Keratinocyte (primary cell): ENCODE measurements at regions not wholly inside any gene's neighbourhood (a gene's known extent, or its start where the extent isn't known, plus 50 kb on each side); places are given as distances from the start of the nearest gene placed in this dataset.

Experiments used
- DNase-seq: peaks from one replicate; pipeline ENCODE4 v3.0.0-alpha.2; 2011; ENCODE audit warnings: low read depth, missing footprints, low spot score
- FAIRE-seq: peaks from 2 replicates; lab custom pipeline; 2011; peaks lifted over from hg19 to GRCh38; lab: Jason Lieb, UNC
- H2AFZ ChIP-seq: 2 replicates; pipeline ENCODE4 v1.6.0; 2012; ENCODE audit warnings: low read length, control low read depth, inconsistent platforms; ENCODE audit not compliant: control insufficient read depth
- H3K27ac ChIP-seq: 2 replicates; pipeline ENCODE4 v1.5.1; 2011; ENCODE audit warnings: low read length; ENCODE audit not compliant: control insufficient read depth, insufficient read depth
- H3K27me3 ChIP-seq: 3 replicates; pipeline ENCODE4 v1.6.0; 2011; ENCODE audit warnings: low read length; ENCODE audit not compliant: control insufficient read depth, insufficient read depth; ENCODE audit errors: extremely low read depth
- H3K36me3 ChIP-seq, 2 experiments: 2 replicates in 1 of 2; 3 replicates in 1 of 2; pipeline ENCODE4 v1.5.1; 2011; ENCODE audit warnings: low read length in 2 of 2, mild to moderate bottlenecking in 1 of 2; ENCODE audit not compliant: control insufficient read depth in 2 of 2, insufficient read depth in 2 of 2; ENCODE audit errors: extremely low read depth in 1 of 2
- H3K4me1 ChIP-seq: 3 replicates; pipeline ENCODE4 v1.5.1; 2011; ENCODE audit warnings: low read length; ENCODE audit not compliant: control insufficient read depth, insufficient read depth; ENCODE audit errors: extremely low read depth
- H3K4me2 ChIP-seq: 3 replicates; pipeline ENCODE4 v1.6.0; 2011; ENCODE audit warnings: low read depth, low read length; ENCODE audit not compliant: control insufficient read depth, insufficient read depth; ENCODE audit errors: extremely low read depth
- H3K4me3 ChIP-seq, 3 experiments: fragments of 200-600 bp in 1 of 3; sonication (generic) in 1 of 3; 2 replicates in 2 of 3; 3 replicates in 1 of 3; pipeline ENCODE4 v1.5.1; 2011 to 2016; ENCODE audit warnings: low read length in 3 of 3, mild to moderate bottlenecking in 3 of 3, control low read depth in 2 of 3, inconsistent platforms in 1 of 3, low read depth in 1 of 3, mixed read lengths in 1 of 3, mixed run types in 1 of 3, moderate library complexity in 1 of 3; ENCODE audit not compliant: control insufficient read depth in 2 of 3, insufficient read depth in 2 of 3; ENCODE audit errors: extremely low read depth in 1 of 3
- H3K79me2 ChIP-seq: 2 replicates; pipeline ENCODE4 v1.6.0; 2012; ENCODE audit warnings: low read length; ENCODE audit not compliant: control insufficient read depth, insufficient read depth
- H3K9ac ChIP-seq: 3 replicates; pipeline ENCODE4 v1.6.0; 2011; ENCODE audit warnings: low read length; ENCODE audit not compliant: control insufficient read depth, insufficient read depth; ENCODE audit errors: extremely low read depth
- H3K9me1 ChIP-seq: 3 replicates; pipeline ENCODE4 v1.6.0; 2011; ENCODE audit warnings: low read length; ENCODE audit not compliant: control insufficient read depth, insufficient read depth; ENCODE audit errors: extremely low read depth
- H3K9me3 ChIP-seq: 2 replicates; pipeline ENCODE4 v1.5.1; 2012; ENCODE audit warnings: low read depth, low read length; ENCODE audit not compliant: control insufficient read depth
- H4K20me1 ChIP-seq: 3 replicates; pipeline ENCODE4 v1.6.0; 2011; ENCODE audit warnings: low read length; ENCODE audit not compliant: control insufficient read depth, insufficient read depth; ENCODE audit errors: extremely low read depth
- EZH2 ChIP-seq: IDR thresholded peaks from one replicate; pipeline ENCODE4 v1.6.1; 2012; ENCODE audit warnings: inconsistent platforms, mild to moderate bottlenecking, low read length, moderate library complexity
- dilution Hi-C: fragments of 300-500 bp; cut with MboI; formaldehyde crosslinking; loops from one replicate; pipeline ENCODE4 v1.7.0; 2020; ENCODE audit warnings: low sequenced_read_pairs; ENCODE audit not compliant: extremely low pct_ligation_motif_present
- TF ChIP-seq, protein P1 (sequence below), 3 experiments: IDR thresholded peaks in 1 of 3; conservative IDR thresholded peaks in 1 of 3; optimal IDR thresholded peaks in 1 of 3; 2 replicates in 2 of 3; 3 replicates in 1 of 3; pipeline versions ENCODE3 to v1.5.1; 2011; ENCODE audit warnings: low read length in 3 of 3, mild to moderate bottlenecking in 3 of 3, moderate library complexity in 2 of 3, control low read depth in 1 of 3, inconsistent platforms in 1 of 3; ENCODE audit not compliant: insufficient read depth in 2 of 3; ENCODE audit errors: extremely low read depth in 1 of 3

DNA sequence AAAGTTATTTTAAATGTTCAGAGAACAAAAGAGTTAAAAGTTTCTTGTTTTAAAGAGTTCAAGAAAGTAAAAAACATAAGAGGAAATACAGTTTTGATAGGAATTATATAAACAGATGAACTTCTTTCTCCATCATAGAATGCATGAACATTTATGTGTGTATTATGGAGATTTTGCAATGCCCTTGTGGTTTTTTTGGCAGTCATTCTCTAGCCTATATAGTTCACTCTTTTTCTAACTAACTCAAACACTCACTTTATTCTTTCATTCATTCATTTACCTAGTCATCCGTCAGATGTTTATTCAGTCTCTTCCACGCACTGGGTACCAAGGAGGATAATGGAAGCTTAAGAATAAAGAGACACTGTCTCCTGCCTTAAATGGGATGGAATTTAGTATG lies 195.9 kb upstream of the VLDLR start:
- H3K27ac ChIP-seq: no peak overlapping the region
- DNase-seq (no peak), FAIRE-seq (no peak)
- H4K20me1 ChIP-seq: no peaks in the 10 kb centered on the region
- no peaks in the 10 kb centered on the region for H3K4me1 ChIP-seq
- no peak overlapping the region for H2AFZ ChIP-seq
- TF ChIP-seq EZH2: no peak
- TF ChIP-seq, protein P1, sequence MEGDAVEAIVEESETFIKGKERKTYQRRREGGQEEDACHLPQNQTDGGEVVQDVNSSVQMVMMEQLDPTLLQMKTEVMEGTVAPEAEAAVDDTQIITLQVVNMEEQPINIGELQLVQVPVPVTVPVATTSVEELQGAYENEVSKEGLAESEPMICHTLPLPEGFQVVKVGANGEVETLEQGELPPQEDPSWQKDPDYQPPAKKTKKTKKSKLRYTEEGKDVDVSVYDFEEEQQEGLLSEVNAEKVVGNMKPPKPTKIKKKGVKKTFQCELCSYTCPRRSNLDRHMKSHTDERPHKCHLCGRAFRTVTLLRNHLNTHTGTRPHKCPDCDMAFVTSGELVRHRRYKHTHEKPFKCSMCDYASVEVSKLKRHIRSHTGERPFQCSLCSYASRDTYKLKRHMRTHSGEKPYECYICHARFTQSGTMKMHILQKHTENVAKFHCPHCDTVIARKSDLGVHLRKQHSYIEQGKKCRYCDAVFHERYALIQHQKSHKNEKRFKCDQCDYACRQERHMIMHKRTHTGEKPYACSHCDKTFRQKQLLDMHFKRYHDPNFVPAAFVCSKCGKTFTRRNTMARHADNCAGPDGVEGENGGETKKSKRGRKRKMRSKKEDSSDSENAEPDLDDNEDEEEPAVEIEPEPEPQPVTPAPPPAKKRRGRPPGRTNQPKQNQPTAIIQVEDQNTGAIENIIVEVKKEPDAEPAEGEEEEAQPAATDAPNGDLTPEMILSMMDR (optimal IDR thresholded peaks at IDR 0.05 in 1 of 3, IDR thresholded peaks at IDR 0.05 in 1 of 3, conservative IDR thresholded peaks at IDR 0.05 in 1 of 3; ENCODE audit: extremely low read depth in 1 of 3, insufficient read depth in 2 of 3, low read length in 3 of 3): no peak
- no peaks in the 10 kb centered on the region for H3K9me1 ChIP-seq
- H3K79me2 ChIP-seq: no peaks in the 10 kb centered on the region
- no peaks in the 10 kb centered on the region for H3K27me3 ChIP-seq
- no peak overlapping the region for H3K4me3 ChIP-seq
- no peak overlapping the region for H3K9ac ChIP-seq
- H3K9me3 ChIP-seq: no peaks in the 10 kb centered on the region
- no peak overlapping the region for H3K4me2 ChIP-seq
- dilution Hi-C loops: no loop called here
- no peaks in the 10 kb centered on the region for H3K36me3 ChIP-seq

DNA sequence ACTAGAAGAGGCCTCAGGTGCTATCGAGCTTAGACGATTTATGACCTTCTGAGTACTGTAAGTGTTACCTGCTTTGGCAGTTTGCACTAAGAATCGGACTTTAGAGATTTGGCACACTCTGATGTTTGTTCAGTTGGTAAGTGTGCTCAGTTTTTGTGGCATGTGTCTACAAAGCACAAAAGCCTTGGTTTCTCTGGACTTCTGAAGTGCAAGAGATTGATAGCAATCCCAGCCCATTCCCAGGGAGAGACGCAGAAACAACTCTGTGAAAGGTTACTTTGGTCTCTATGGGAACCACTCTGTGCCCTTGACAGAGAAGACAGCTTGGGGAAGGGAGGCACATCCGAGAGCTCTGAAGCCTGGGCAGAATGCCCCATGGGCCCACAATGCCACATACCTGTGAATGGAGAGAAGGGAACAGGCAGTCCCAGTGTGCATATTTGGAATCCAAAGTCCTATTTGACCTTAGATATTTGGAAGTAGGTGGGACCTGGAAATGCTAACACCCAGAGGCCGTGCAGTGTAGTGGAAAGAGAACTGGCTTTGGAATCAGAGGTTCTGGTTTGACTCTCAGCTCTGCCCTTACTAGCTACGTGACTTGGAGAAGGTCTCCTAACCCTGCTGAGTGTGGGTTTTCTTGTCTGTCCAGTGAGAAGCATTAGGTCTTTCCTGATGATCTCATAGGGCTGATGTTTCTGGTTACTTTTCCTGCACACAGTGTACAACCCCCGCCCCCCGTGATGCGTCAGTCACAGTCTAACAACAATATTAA lies 194.3 kb upstream of the VLDLR start:
- Histone ChIP-seq H3K4me3 (no peak overlapping the region), H3K79me2 (no peaks in the 10 kb centered on the region), H3K9ac (no peak overlapping the region), H3K4me2 (no peak overlapping the region), H3K27ac (no peak overlapping the region), H3K27me3 (no peaks in the 10 kb centered on the region), H2AFZ (no peak overlapping the region), H4K20me1 (no peaks in the 10 kb centered on the region), H3K9me3 (no peaks in the 10 kb centered on the region), H3K9me1 (no peaks in the 10 kb centered on the region), H3K4me1 (no peaks in the 10 kb centered on the region), H3K36me3 (no peaks in the 10 kb centered on the region)
- dilution Hi-C loops: no loop called here
- TF ChIP-seq, protein P1 (optimal IDR thresholded peaks at IDR 0.05 in 1 of 3, IDR thresholded peaks at IDR 0.05 in 1 of 3, conservative IDR thresholded peaks at IDR 0.05 in 1 of 3; ENCODE audit: extremely low read depth in 1 of 3, insufficient read depth in 2 of 3, low read length in 3 of 3): no peak
- no peak for TF ChIP-seq EZH2
- DNase-seq (no peak), FAIRE-seq (no peak)
